CD8-positive, alpha-beta memory T cell (primary cell): ENCODE measurements at regions not wholly inside any gene's neighbourhood (a gene's known extent, or its start where the extent isn't known, plus 50 kb on each side); places are given as distances from the start of the nearest gene placed in this dataset.
A peak's percentile ranks its signal among the peaks of the same experiment; 100 is the strongest.

ENCODE experiments used
- CTCF ChIA-PET: fragments of 350-600 bp; sonication (Branson Sonifier 250); formaldehyde crosslinking; loops from one replicate; lab custom pipeline; 2021; ENCODE audit warnings: antibody characterized with exemption; lab: Charles Lee
- POLR2A ChIA-PET: fragments of 350-600 bp; sonication (Branson Sonifier 250); formaldehyde crosslinking; loops from one replicate; lab custom pipeline; 2021; ENCODE audit warnings: antibody characterized with exemption; lab: Charles Lee
- DNase-seq, 5 donors: peaks; one replicate each; pipeline versions ENCODE4 v3.0.0 to v3.0.0-alpha.2; 2020 to 2022; ENCODE audit warnings: mixed read lengths in 1 of 5
- H3K27ac ChIP-seq: one replicate; pipeline ENCODE4 v1.7.0; 2013; ENCODE audit warnings: low read depth, mild to moderate bottlenecking, low read length, moderate library complexity
- H3K27me3 ChIP-seq: 2 replicates; pipeline ENCODE4 v1.7.0; 2013; ENCODE audit warnings: low read length, mild to moderate bottlenecking; ENCODE audit not compliant: insufficient read depth, poor library complexity, severe bottlenecking
- H3K36me3 ChIP-seq: 2 replicates; pipeline ENCODE4 v1.7.0; 2013; ENCODE audit warnings: mild to moderate bottlenecking, low read length, moderate library complexity; ENCODE audit not compliant: insufficient read depth
- H3K4me1 ChIP-seq: 2 replicates; pipeline ENCODE4 v1.7.0; 2013; ENCODE audit warnings: mild to moderate bottlenecking, low read length, moderate library complexity; ENCODE audit not compliant: insufficient read depth
- H3K4me3 ChIP-seq: 2 replicates; pipeline ENCODE4 v1.7.0; 2013; ENCODE audit warnings: mild to moderate bottlenecking, low read length
- H3K9me3 ChIP-seq: 2 replicates; pipeline ENCODE4 v1.7.0; 2013; ENCODE audit warnings: mild to moderate bottlenecking, low read length
- H3K27ac Mint-ChIP-seq, 8 donors: one replicate each; pipeline ENCODE4 v1.8.0; 2020 to 2021; ENCODE audit warnings: mixed read lengths in 8 of 8, mild to moderate bottlenecking in 6 of 8, inconsistent platforms in 3 of 8, moderate library complexity in 3 of 8
- H3K27me3 Mint-ChIP-seq, 2 donors: one replicate each; pipeline ENCODE4 v1.8.0; 2020 to 2021; ENCODE audit warnings: mixed read lengths in 2 of 2, mild to moderate bottlenecking in 1 of 2, moderate library complexity in 1 of 2
- H3K36me3 Mint-ChIP-seq, 3 donors: one replicate each; pipeline ENCODE4 v1.8.0; 2020 to 2021; ENCODE audit warnings: mixed read lengths in 3 of 3, inconsistent platforms in 1 of 3, mild to moderate bottlenecking in 1 of 3
- H3K4me1 Mint-ChIP-seq, 3 donors: one replicate each; pipeline ENCODE4 v1.8.0; 2020 to 2021; ENCODE audit warnings: mixed read lengths in 3 of 3, inconsistent platforms in 1 of 3, mild to moderate bottlenecking in 1 of 3
- H3K4me3 Mint-ChIP-seq, 7 donors: one replicate each; pipeline ENCODE4 v1.8.0; 2020 to 2021; ENCODE audit warnings: mixed read lengths in 7 of 7, mild to moderate bottlenecking in 6 of 7, moderate library complexity in 4 of 7, inconsistent platforms in 2 of 7
- H3K9me3 Mint-ChIP-seq, 5 donors: one replicate each; pipeline ENCODE4 v1.8.0; 2020 to 2022; ENCODE audit warnings: mixed read lengths in 5 of 5, mild to moderate bottlenecking in 3 of 5, moderate library complexity in 2 of 5, inconsistent platforms in 1 of 5

DNA sequence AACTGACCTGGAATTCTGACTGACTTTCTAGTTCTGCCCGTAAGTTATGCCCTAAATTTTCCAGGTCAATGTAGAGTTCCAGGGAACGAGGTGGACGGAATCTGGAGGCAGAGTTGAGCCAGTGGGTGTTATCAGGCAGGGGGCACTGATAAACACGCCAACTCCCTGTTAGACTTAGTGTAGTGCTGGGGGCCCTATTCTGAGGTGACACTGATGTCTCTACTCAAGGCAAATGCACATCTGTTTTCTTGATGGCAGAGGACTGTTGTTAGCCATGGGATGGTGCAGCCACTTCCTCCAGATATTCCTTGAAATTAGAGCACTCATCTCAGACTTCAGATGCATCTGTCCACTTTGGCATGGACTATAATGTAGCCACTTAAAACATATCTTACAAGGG, 83.5 kb downstream of the C9orf152 start:
- H3K4me3 Mint-ChIP-seq: no peak overlapping the region
- no peaks in the 10 kb centered on the region for H3K27me3 ChIP-seq
- H3K27ac Mint-ChIP-seq: no peak overlapping the region
- no peaks in the 10 kb centered on the region for H3K36me3 ChIP-seq
- no peaks in the 10 kb centered on the region for H3K9me3 Mint-ChIP-seq
- CTCF ChIA-PET: no interaction called here
- H3K4me3 ChIP-seq: no peak overlapping the region
- no peak overlapping the region for H3K27ac ChIP-seq
- POLR2A ChIA-PET: no interaction called here
- peaks cover 7 to 11% (median 10%) of the 10 kb centered on the region in 3 donors for H3K4me1 Mint-ChIP-seq
- no peaks in the 10 kb centered on the region for H3K36me3 Mint-ChIP-seq
- DNase-seq: no peak
- no peaks in the 10 kb centered on the region for H3K9me3 ChIP-seq
- H3K4me1 ChIP-seq: peaks cover 4% of the 10 kb centered on the region
- H3K27me3 Mint-ChIP-seq: peaks cover 0 to 2% of the 10 kb centered on the region in 2 donors

DNA sequence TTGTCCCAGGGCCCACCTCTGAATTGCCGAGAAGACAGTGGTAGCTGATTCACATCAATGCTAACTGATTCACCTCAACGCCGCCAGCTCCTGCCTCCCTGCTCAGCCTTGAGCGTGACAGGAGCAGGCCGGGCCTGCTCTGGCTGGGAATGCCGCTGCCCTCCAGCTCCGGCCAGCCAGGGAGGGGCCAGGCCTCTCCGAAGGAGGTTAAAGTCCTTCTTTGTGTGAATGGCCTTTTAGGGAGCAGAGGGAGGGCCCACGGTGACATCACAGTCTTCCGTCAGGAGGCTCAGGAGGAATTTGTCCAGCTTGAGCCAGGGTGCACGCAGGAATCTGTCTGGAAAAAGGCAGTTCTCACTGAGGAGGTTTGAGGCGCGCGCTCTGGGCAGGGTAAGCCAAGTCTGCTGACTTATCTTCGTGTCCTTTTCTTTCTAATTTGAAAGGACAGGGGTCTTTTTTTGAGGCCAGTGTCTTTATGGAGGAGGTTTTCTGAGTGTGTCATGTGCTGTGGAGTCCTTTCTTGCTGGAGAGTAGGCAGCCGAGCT, 82.7 kb downstream of the C9orf152 start:
- DNase-seq: no peak
- no peaks in the 10 kb centered on the region for H3K9me3 Mint-ChIP-seq
- no peaks in the 10 kb centered on the region for H3K36me3 ChIP-seq
- CTCF ChIA-PET: no interaction called here
- H3K27ac ChIP-seq: no peak overlapping the region
- POLR2A ChIA-PET: no interaction called here
- H3K36me3 Mint-ChIP-seq: no peaks in the 10 kb centered on the region
- H3K4me3 ChIP-seq: no peak overlapping the region
- no peaks in the 10 kb centered on the region for H3K9me3 ChIP-seq
- no peaks in the 10 kb centered on the region for H3K27me3 ChIP-seq
- H3K27ac Mint-ChIP-seq: peak overlapping the region in 1 of 8 donors; percentile 1
- peaks cover 0 to 2% of the 10 kb centered on the region in 2 donors for H3K27me3 Mint-ChIP-seq
- no peak overlapping the region for H3K4me3 Mint-ChIP-seq
- H3K4me1 Mint-ChIP-seq: peaks cover 7 to 11% (median 10%) of the 10 kb centered on the region in 3 donors
- H3K4me1 ChIP-seq: peaks cover 4% of the 10 kb centered on the region

DNA sequence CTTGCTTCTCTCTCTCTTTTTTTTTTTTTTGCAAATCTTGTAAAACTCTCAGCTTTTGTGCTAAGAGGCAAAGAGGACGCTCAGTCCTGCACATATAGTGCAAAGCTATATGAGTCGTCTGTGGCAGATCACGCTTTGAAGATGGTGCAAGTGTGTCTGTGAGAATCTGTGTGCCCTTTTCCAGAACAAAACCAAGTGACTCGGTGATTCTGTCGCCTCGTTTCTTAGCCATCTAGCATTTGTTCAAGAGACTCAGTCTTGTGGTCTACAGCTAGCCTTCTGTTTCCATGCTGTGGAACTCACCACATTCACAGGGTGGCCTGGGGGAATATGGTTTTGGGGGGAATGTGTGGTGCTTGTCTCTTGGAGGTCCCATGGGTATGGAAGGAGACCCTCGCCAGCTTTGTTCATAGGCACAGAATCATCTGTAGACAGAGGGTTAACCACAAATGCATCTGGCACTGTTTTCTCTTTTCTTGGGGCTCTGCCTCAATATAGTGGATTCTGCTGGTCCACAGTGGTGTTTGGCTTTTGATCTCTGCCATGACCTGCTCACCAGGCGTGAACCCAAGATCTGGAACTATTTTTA, 82.1 kb downstream of the C9orf152 start:
- no peak overlapping the region for H3K27ac ChIP-seq
- Mint-ChIP-seq H3K4me1 (peaks cover 7 to 11% (median 10%) of the 10 kb centered on the region in 3 donors), H3K36me3 (no peaks in the 10 kb centered on the region), H3K4me3 (peak overlapping the region in 1 of 7 donors; percentile 15), H3K9me3 (no peaks in the 10 kb centered on the region), H3K27ac (peak overlapping the region in 1 of 8 donors; percentile 55), H3K27me3 (peaks cover 0 to 2% of the 10 kb centered on the region in 2 donors)
- no peaks in the 10 kb centered on the region for H3K27me3 ChIP-seq
- no peak for DNase-seq
- H3K36me3 ChIP-seq: no peaks in the 10 kb centered on the region
- CTCF ChIA-PET: no interaction called here
- H3K9me3 ChIP-seq: no peaks in the 10 kb centered on the region
- POLR2A ChIA-PET: no interaction called here
- H3K4me1 ChIP-seq: peaks cover 4% of the 10 kb centered on the region
- no peak overlapping the region for H3K4me3 ChIP-seq

DNA sequence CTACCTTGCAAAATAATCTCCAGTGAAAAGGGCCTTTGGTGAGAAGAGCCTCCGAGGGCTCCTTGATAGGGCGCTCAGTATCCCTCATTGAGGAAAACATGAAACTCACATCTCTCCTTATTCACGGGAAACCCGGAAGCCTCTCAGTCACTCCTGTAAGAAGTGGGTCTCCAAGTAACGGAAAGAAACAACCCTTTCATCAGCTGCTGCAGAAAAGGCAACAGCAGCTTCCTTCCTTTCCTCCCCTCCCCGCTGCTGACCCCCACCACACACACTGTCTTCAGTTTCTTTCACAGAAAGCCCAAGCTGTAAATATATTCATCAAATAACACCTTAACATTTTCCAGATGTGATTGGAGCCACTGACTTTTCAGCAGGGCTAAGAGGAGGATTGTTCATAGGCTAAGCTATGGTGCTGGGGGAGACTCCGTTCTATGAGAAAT, 81.4 kb downstream of the C9orf152 start:
- Histone ChIP-seq H3K4me3 (no peak overlapping the region), H3K27ac (no peak overlapping the region), H3K9me3 (no peaks in the 10 kb centered on the region), H3K27me3 (no peaks in the 10 kb centered on the region), H3K4me1 (peaks cover 4% of the 10 kb centered on the region), H3K36me3 (no peaks in the 10 kb centered on the region)
- H3K4me1 Mint-ChIP-seq: peaks cover 7 to 11% (median 10%) of the 10 kb centered on the region in 3 donors
- H3K4me3 Mint-ChIP-seq: peak overlapping the region in 2 of 7 donors; percentile 15 to 17
- H3K27ac Mint-ChIP-seq: peak overlapping the region in 1 of 8 donors; percentile 33
- H3K9me3 Mint-ChIP-seq: no peaks in the 10 kb centered on the region
- H3K36me3 Mint-ChIP-seq: no peaks in the 10 kb centered on the region
- H3K27me3 Mint-ChIP-seq: peaks cover 0 to 2% of the 10 kb centered on the region in 2 donors
- DNase-seq: no peak
- ChIA-PET CTCF (interaction anchor here (0.9 kb wide), 1 partner anchor 21 kb away, joined by 3 read pairs; no protein-coding TSS in a partner anchor), POLR2A (no interaction called here)

DNA sequence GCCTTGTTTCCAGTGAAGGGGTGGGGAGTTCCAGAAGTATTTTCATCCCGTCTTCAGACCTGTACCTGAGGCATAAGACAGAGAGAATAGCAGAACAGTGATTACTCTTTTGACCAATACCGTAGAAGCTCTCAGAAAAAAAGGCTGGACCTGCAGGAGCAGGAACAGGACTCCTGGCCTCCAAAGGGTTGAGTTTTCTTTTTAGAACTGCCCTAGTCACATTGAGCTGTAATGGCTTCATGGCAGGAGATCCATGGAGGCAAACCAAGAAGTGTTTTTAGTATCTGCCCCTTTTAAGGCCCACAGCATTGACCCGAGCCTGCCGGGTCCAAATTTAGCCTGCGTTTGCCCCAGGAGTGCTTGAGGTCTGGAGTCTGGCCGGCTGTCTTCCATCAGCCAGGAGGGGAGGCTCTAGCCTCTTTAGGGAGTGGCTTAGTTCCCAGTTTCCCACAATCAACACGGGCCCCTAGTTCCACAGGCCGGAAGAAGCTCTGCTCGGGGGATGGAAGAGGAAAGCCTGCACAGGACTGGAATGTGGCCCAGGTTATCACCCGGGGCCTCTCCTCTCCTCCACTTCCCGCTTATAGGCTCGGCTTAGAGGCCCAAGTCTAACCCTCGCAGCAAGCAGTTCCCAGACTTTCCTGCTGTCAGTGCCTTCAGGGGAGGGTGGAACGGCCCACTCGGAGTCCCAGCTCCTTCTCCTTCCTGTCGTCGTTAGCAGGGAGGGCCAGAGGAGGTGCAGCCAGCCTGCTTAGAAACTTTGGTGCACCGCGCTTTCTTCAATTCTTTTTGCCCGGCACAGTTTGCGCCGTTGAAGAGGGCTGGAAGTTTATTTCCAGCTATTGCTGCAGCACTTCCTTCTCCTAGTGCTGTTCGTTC, 80.7 kb downstream of the C9orf152 start:
- H3K27ac ChIP-seq: no peak overlapping the region
- Mint-ChIP-seq H3K27me3 (peaks cover 0 to 2% of the 10 kb centered on the region in 2 donors), H3K4me1 (peaks cover 7 to 11% (median 10%) of the 10 kb centered on the region in 3 donors), H3K27ac (no peak overlapping the region), H3K9me3 (no peaks in the 10 kb centered on the region), H3K36me3 (no peaks in the 10 kb centered on the region), H3K4me3 (no peak overlapping the region)
- no peaks in the 10 kb centered on the region for H3K27me3 ChIP-seq
- H3K9me3 ChIP-seq: no peaks in the 10 kb centered on the region
- no peak overlapping the region for H3K4me3 ChIP-seq
- peaks cover 4% of the 10 kb centered on the region for H3K4me1 ChIP-seq
- DNase-seq: no peak
- H3K36me3 ChIP-seq: no peaks in the 10 kb centered on the region
- POLR2A ChIA-PET: no interaction called here
- CTCF ChIA-PET: interaction anchor here (0.9 kb wide), 1 partner anchor 21 kb away, joined by 3 read pairs; no protein-coding TSS in a partner anchor

DNA sequence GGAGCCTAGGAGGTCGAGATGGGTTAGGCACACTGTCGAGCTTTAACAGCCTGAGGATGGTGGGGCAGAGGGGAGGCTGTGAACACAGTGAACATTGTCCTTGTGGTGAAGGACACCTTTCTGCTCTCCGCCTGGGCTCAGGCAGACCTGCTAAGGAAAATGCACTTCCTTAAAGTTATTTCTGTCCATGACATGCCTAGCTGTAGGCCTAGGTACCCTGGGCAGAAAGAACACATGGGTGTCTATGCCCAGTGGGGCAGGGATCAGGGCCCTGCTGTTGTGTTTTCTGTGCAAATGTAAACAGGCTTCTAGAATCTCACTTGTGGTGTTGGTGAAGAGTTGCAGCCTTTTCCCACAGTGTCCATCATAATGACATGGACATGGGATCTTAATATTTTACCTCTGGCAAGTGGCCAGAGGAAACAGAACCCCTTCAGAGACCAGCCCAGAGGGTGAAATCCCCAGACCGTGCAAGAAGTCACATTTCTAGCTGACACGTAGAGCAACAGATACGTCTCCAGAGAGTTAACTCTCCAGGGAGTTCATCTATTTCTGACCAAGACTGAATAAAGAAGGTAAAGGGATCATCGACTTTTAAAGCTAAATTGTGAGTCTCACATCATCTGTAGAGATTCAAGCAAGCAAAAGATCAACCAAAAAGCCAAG, 79.2 kb downstream of the C9orf152 start:
- POLR2A ChIA-PET: no interaction called here
- H3K36me3 Mint-ChIP-seq: no peaks in the 10 kb centered on the region
- no peaks in the 10 kb centered on the region for H3K9me3 Mint-ChIP-seq
- H3K4me3 ChIP-seq: no peak overlapping the region
- peaks cover 0 to 2% of the 10 kb centered on the region in 2 donors for H3K27me3 Mint-ChIP-seq
- H3K4me1 Mint-ChIP-seq: peaks cover 7 to 11% (median 10%) of the 10 kb centered on the region in 3 donors
- no peaks in the 10 kb centered on the region for H3K9me3 ChIP-seq
- no peaks in the 10 kb centered on the region for H3K36me3 ChIP-seq
- no peak overlapping the region for H3K4me3 Mint-ChIP-seq
- peaks cover 4% of the 10 kb centered on the region for H3K4me1 ChIP-seq
- no peak for DNase-seq
- no peak overlapping the region for H3K27ac Mint-ChIP-seq
- CTCF ChIA-PET: no interaction called here
- H3K27me3 ChIP-seq: no peaks in the 10 kb centered on the region
- no peak overlapping the region for H3K27ac ChIP-seq

DNA sequence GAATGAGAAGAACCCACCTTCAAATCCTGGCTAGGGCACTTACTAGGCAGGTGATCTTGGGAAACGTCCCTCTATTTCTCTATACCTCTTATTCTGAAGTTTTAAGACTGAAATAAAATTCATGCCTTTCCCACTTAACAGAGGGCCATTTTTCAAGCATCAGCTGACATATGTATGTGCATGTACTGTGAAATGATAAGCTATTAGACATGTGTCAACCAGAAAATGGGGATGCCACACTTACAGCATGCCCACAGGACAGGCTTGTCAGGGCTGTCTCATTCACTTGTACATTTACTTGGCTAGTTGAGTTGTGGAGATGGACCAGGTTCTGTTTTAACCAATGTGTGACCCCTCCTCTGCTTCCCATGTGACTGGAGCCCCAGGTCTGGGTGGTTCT, 78.5 kb downstream of the C9orf152 start:
- no peak overlapping the region for H3K27ac Mint-ChIP-seq
- H3K9me3 Mint-ChIP-seq: no peaks in the 10 kb centered on the region
- POLR2A ChIA-PET: no interaction called here
- H3K4me1 ChIP-seq: peaks cover 4% of the 10 kb centered on the region
- no peak overlapping the region for H3K27ac ChIP-seq
- H3K27me3 ChIP-seq: no peaks in the 10 kb centered on the region
- H3K4me3 Mint-ChIP-seq: no peak overlapping the region
- DNase-seq: no peak
- peaks cover 0 to 2% of the 10 kb centered on the region in 2 donors for H3K27me3 Mint-ChIP-seq
- H3K36me3 ChIP-seq: no peaks in the 10 kb centered on the region
- H3K4me1 Mint-ChIP-seq: peaks cover 7 to 11% (median 10%) of the 10 kb centered on the region in 3 donors
- no peaks in the 10 kb centered on the region for H3K9me3 ChIP-seq
- CTCF ChIA-PET: no interaction called here
- no peak overlapping the region for H3K4me3 ChIP-seq
- H3K36me3 Mint-ChIP-seq: no peaks in the 10 kb centered on the region
